Fibroblast of lung (primary cell): ENCODE measurements at regions not wholly inside any gene's neighbourhood (a gene's known extent, or its start where the extent isn't known, plus 50 kb on each side); places are given as distances from the start of the nearest gene placed in this dataset.

ENCODE experiments used
- CTCF ChIP-seq, 2 donors: IDR thresholded peaks in 1 of 2; conservative IDR thresholded peaks in 1 of 2; 1 replicate in 1 of 2; 2 replicates in 1 of 2; pipeline ENCODE4 v1.5.1; 2011 to 2012; ENCODE audit warnings: low read length in 2 of 2, control low read depth in 1 of 2, inconsistent platforms in 1 of 2, low read depth in 1 of 2, mild to moderate bottlenecking in 1 of 2
- EZH2 ChIP-seq: IDR thresholded peaks from 2 replicates; pipeline ENCODE4 v1.5.1; 2012; ENCODE audit warnings: low read length, control low read depth, mild to moderate bottlenecking; ENCODE audit errors: missing control alignments

DNA sequence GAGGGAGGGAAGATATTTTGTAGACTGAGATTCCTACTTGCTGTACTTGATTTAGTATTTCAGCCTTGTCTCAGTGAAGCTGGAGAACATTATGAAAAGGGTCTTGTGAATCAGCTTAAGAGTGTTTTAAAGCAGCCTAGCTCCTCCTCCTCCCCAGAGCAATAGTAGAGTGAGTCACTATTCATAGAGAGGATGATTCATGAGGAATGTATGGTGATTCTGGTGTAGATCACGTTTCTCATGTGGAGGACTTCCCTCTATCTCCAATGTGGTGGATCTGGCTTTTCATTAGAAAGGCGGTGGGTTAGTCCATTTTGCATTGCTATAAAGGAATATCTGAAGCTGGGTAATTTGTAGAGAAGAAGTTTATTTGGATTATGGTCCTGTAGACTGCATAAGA lies 340.1 kb upstream of the CHRM2 start:
- TF ChIP-seq CTCF (conservative IDR thresholded peaks at IDR 0.05 in 1 of 2, IDR thresholded peaks at IDR 0.05 in 1 of 2; ENCODE audit: low read depth in 1 of 2, low read length in 2 of 2) = no peak
- no peak for TF ChIP-seq EZH2
